Thoracic aorta (tissue), 2 donors: ENCODE measurements at regions not wholly inside any gene's neighbourhood (a gene's known extent, or its start where the extent isn't known, plus 50 kb on each side); places are given as distances from the start of the nearest gene placed in this dataset.

ENCODE experiments used
- ATAC-seq: fragments of 150-250 bp; one replicate; pipeline ENCODE4 v1.8.0; 2017; ENCODE audit warnings: low read depth; ENCODE audit not compliant: insufficient number of reproducible peaks, low FRiP score
- DNase-seq: peaks from one replicate; pipeline ENCODE4 v3.0.0-alpha.2; 2020; ENCODE audit warnings: low spot score
- H3K27ac ChIP-seq, 2 donors: fragments of 200-600 bp; sonication (generic); 1 replicate in 1 of 2; 2 replicates in 1 of 2; pipeline ENCODE4 v1.5.1; 2016; ENCODE audit warnings: mild to moderate bottlenecking in 2 of 2, moderate library complexity in 2 of 2
- H3K27me3 ChIP-seq: fragments of 200-600 bp; sonication (generic); replicated peaks from 2 replicates; pipeline ENCODE4 v1.6.0; 2016; ENCODE audit warnings: mild to moderate bottlenecking; ENCODE audit not compliant: insufficient read depth
- H3K36me3 ChIP-seq: fragments of 200-600 bp; sonication (generic); one replicate; pipeline ENCODE4 v1.5.1; 2016
- H3K4me1 ChIP-seq, 2 donors: fragments of 200-600 bp; sonication (generic); 1 replicate in 1 of 2; 2 replicates in 1 of 2; pipeline versions ENCODE4 v1.5.1 to v1.6.0; 2016; ENCODE audit warnings: low read depth in 2 of 2, mild to moderate bottlenecking in 1 of 2; ENCODE audit not compliant: control insufficient read depth in 1 of 2
- H3K4me3 ChIP-seq: fragments of 200-600 bp; sonication (generic); 2 replicates; pipeline ENCODE4 v1.5.1; 2016; ENCODE audit warnings: mild to moderate bottlenecking
- H3K9me3 ChIP-seq: fragments of 200-600 bp; sonication (generic); 2 replicates; pipeline ENCODE4 v1.5.1; 2016
- CTCF ChIP-seq: fragments of 200-600 bp; sonication (generic); IDR thresholded peaks from one replicate; pipeline ENCODE4 v1.5.1; 2019; ENCODE audit warnings: antibody characterized with exemption

GRCh38 chr9:73810585-73811215 lies 659.0 kb downstream of the ANXA1 start:
- Histone ChIP-seq H3K4me1 (no peaks in the 10 kb centered on the region), H3K27me3 (no peaks in the 10 kb centered on the region), H3K36me3 (no peaks in the 10 kb centered on the region), H3K4me3 (no peak overlapping the region), H3K9me3 (no peaks in the 10 kb centered on the region), H3K27ac (no peak overlapping the region)
- ATAC-seq, result no peak
- no peak for DNase-seq
- TF ChIP-seq CTCF, result no peak

GRCh38 chr9:73813546-73813945 lies 661.9 kb downstream of the ANXA1 start:
- Histone ChIP-seq H3K9me3 (no peaks in the 10 kb centered on the region), H3K27ac (no peak overlapping the region), H3K4me1 (no peaks in the 10 kb centered on the region), H3K27me3 (no peaks in the 10 kb centered on the region), H3K4me3 (no peak overlapping the region), H3K36me3 (no peaks in the 10 kb centered on the region)
- DNase-seq (no peak), ATAC-seq (no peak)
- TF ChIP-seq CTCF, result no peak

GRCh38 chr9:73816905-73817304 lies 665.2 kb downstream of the ANXA1 start:
- Histone ChIP-seq H3K27me3 (no peaks in the 10 kb centered on the region), H3K9me3 (no peaks in the 10 kb centered on the region), H3K4me1 (no peaks in the 10 kb centered on the region), H3K27ac (no peak overlapping the region), H3K36me3 (no peaks in the 10 kb centered on the region), H3K4me3 (no peak overlapping the region)
- ATAC-seq (no peak), DNase-seq (no peak)
- no peak for TF ChIP-seq CTCF

GRCh38 chr9:73824671-73825070 lies 672.5 kb upstream of the RORB start:
- ATAC-seq (no peak), DNase-seq (no peak)
- no peak overlapping the region for H3K4me3 ChIP-seq
- H3K27ac ChIP-seq, result no peak overlapping the region
- no peak for TF ChIP-seq CTCF
- no peaks in the 10 kb centered on the region for H3K4me1 ChIP-seq
- no peaks in the 10 kb centered on the region for H3K27me3 ChIP-seq
- no peaks in the 10 kb centered on the region for H3K36me3 ChIP-seq
- no peaks in the 10 kb centered on the region for H3K9me3 ChIP-seq

GRCh38 chr9:73838871-73839270 lies 658.3 kb upstream of the RORB start:
- no peaks in the 10 kb centered on the region for H3K36me3 ChIP-seq
- H3K27ac ChIP-seq, result no peak overlapping the region
- no peak for ATAC-seq
- no peaks in the 10 kb centered on the region for H3K27me3 ChIP-seq
- H3K4me1 ChIP-seq, result no peaks in the 10 kb centered on the region
- DNase-seq, result no peak
- no peak for TF ChIP-seq CTCF
- no peaks in the 10 kb centered on the region for H3K9me3 ChIP-seq
- H3K4me3 ChIP-seq, result no peak overlapping the region
